ENCODE measurements at regions not wholly inside any gene's neighbourhood (a gene's known extent, or its start where the extent isn't known, plus 50 kb on each side); places are given as distances from the start of the nearest gene placed in this dataset.
"Not testable (repeated sequence)": the region's sequence is repeated elsewhere in the genome, so short reads cannot be mapped to it uniquely, and the experiment has no call there.

GRCh38 chr19:24032651-24033050, 54.3 kb upstream of the ZNF254 start:
- peak overlapping the region; percentile 93 for H3K4me3 ChIP-seq (ENCODE audit: low read depth, low read length)
- DNase-seq (ENCODE audit: low read depth) = no peak
- TF ChIP-seq, protein P1, sequence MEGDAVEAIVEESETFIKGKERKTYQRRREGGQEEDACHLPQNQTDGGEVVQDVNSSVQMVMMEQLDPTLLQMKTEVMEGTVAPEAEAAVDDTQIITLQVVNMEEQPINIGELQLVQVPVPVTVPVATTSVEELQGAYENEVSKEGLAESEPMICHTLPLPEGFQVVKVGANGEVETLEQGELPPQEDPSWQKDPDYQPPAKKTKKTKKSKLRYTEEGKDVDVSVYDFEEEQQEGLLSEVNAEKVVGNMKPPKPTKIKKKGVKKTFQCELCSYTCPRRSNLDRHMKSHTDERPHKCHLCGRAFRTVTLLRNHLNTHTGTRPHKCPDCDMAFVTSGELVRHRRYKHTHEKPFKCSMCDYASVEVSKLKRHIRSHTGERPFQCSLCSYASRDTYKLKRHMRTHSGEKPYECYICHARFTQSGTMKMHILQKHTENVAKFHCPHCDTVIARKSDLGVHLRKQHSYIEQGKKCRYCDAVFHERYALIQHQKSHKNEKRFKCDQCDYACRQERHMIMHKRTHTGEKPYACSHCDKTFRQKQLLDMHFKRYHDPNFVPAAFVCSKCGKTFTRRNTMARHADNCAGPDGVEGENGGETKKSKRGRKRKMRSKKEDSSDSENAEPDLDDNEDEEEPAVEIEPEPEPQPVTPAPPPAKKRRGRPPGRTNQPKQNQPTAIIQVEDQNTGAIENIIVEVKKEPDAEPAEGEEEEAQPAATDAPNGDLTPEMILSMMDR (IDR thresholded peaks at IDR 0.05; ENCODE audit: insufficient read depth, low read length) = no peak

- TF ChIP-seq, protein P1 (IDR thresholded peaks at IDR 0.05; ENCODE audit: insufficient read depth, low read length) = no peak
- H3K4me3 ChIP-seq (ENCODE audit: low read depth, low read length) = peak overlapping the region; percentile 93
- peak; percentile 90 for DNase-seq (ENCODE audit: low read depth)
Observed at GRCh38 chr19:24033301-24033962, 53.6 kb upstream of the ZNF254 start.

DNA sequence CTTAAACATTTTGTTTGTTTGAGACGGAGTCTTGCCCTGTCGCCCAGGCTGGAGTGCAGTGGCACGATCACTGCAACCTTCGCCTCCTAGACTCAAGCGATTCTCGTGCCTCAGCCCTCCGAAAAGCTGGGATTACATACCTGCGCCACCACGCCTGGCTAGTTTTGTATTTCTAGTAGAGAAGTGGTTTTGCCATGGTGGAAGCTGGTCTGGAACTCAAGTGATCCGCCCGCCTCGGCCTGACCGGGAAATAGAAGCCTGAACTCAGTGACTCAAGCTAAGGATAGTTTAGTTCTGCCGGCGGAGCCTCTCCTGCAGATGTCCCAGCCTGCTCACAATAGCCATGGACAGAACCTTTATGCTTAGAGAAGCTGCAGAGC, 53.0 kb upstream of the ZNF254 start:
- TF ChIP-seq, protein P1 (IDR thresholded peaks at IDR 0.05; ENCODE audit: insufficient read depth, low read length) = no peak
- H3K4me3 ChIP-seq (ENCODE audit: low read depth, low read length) = peak overlapping the region; percentile 93
- peak; percentile 66 for DNase-seq (ENCODE audit: low read depth)

GRCh38 chr19:24035261-24035880, 51.6 kb upstream of the ZNF254 start:
- not testable (repeated sequence) for DNase-seq (ENCODE audit: low read depth)
- H3K4me3 ChIP-seq (ENCODE audit: low read depth, low read length) = peak overlapping the region; percentile 93

Small RNA genes in the stretch of these regions (small RNA-seq; reads per million reads assigned to genes)
- 3.6 reads per million, percentile 84 among the genes with 10 or more reads in this experiment for gene RNA5-8SP4
